ENCODE measurements at regions not wholly inside any gene's neighbourhood (a gene's known extent, or its start where the extent isn't known, plus 50 kb on each side); places are given as distances from the start of the nearest gene placed in this dataset.
A peak's percentile ranks its signal among the peaks of the same experiment; 100 is the strongest.

DNA sequence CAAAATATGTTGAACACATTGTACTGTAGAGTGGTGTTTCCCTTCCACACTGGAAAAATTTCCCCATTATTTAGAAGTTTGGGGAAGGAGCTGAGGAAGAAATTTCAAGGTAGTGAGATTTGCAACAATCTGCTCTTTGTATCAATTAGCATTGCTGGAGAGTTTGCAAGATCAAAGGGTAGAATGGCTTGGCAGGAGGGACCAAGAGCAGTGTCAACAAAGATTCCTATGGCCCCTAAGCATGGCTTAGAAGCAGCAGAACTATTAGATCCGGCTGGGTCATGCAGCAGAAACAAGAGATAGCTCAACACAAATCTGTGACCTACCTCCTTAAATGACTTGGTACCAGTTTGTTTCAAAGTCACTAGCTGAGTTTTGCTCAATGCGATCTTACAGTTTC, 175.0 kb downstream of the C3orf38 start:
- Histone ChIP-seq H4K20me1 (replicated peaks; ENCODE audit: insufficient read depth) (no peaks in the 10 kb centered on the region), H2AFZ (peak overlapping the region; percentile 57; the same call in 1 of the 2 replicates), H3F3A (replicated peaks; ENCODE audit: low read depth) (no peaks in the 10 kb centered on the region), H3K79me2 (replicated peaks; ENCODE audit: insufficient read depth) (no peaks in the 10 kb centered on the region), H3K27me3 (ENCODE audit: insufficient read depth) (no peaks in the 10 kb centered on the region), H3K4me2 (no peak overlapping the region), H3K4me1 (ENCODE audit: insufficient read depth) (no peaks in the 10 kb centered on the region), H3K4me3 (no peak overlapping the region), H3K36me3 (ENCODE audit: insufficient read depth) (no peaks in the 10 kb centered on the region), H3K27ac (ENCODE audit: low read depth) (no peak overlapping the region), H3K9me2 (ENCODE audit: insufficient read depth) (no peaks in the 10 kb centered on the region)
- no peaks in the 10 kb centered on the region for H3K36me3 Mint-ChIP-seq (ENCODE audit: low read depth)
- no peak overlapping the region for H3K4me3 Mint-ChIP-seq
- H3K9me3 Mint-ChIP-seq: no peaks in the 10 kb centered on the region
- no peaks in the 10 kb centered on the region for H3K27me3 Mint-ChIP-seq (ENCODE audit: insufficient read depth, low read depth, poor library complexity)
- TF ChIP-seq ZNF114 (CRISPR knock-in tag; IDR thresholded peaks at IDR 0.05): no peak
- TF ChIP-seq ZNF331 (CRISPR knock-in tag; IDR thresholded peaks at IDR 0.05; ENCODE audit: low read depth): no peak
- TF ChIP-seq STAT1 (IDR thresholded peaks at IDR 0.05; ENCODE audit: unreplicated experiment): no peak
- TF ChIP-seq JUNB (IDR thresholded peaks at IDR 0.05; ENCODE audit: unreplicated experiment): no peak
- no peak for TF ChIP-seq CREB1 (CRISPR knock-in tag; IDR thresholded peaks at IDR 0.05; ENCODE audit: low read depth)
- TF ChIP-seq, protein P1, sequence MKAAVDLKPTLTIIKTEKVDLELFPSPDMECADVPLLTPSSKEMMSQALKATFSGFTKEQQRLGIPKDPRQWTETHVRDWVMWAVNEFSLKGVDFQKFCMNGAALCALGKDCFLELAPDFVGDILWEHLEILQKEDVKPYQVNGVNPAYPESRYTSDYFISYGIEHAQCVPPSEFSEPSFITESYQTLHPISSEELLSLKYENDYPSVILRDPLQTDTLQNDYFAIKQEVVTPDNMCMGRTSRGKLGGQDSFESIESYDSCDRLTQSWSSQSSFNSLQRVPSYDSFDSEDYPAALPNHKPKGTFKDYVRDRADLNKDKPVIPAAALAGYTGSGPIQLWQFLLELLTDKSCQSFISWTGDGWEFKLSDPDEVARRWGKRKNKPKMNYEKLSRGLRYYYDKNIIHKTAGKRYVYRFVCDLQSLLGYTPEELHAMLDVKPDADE (IDR thresholded peaks at IDR 0.05): no peak
- TF ChIP-seq EZH2 (IDR thresholded peaks at IDR 0.05; ENCODE audit: low read depth, unreplicated experiment): no peak
- TF ChIP-seq EZH2phosphoT487 (IDR thresholded peaks at IDR 0.05; ENCODE audit: unreplicated experiment): no peak
- TF ChIP-seq NANOG (IDR thresholded peaks at IDR 0.05; ENCODE audit: borderline replicate concordance): no peak
- TF ChIP-seq, protein P2, sequence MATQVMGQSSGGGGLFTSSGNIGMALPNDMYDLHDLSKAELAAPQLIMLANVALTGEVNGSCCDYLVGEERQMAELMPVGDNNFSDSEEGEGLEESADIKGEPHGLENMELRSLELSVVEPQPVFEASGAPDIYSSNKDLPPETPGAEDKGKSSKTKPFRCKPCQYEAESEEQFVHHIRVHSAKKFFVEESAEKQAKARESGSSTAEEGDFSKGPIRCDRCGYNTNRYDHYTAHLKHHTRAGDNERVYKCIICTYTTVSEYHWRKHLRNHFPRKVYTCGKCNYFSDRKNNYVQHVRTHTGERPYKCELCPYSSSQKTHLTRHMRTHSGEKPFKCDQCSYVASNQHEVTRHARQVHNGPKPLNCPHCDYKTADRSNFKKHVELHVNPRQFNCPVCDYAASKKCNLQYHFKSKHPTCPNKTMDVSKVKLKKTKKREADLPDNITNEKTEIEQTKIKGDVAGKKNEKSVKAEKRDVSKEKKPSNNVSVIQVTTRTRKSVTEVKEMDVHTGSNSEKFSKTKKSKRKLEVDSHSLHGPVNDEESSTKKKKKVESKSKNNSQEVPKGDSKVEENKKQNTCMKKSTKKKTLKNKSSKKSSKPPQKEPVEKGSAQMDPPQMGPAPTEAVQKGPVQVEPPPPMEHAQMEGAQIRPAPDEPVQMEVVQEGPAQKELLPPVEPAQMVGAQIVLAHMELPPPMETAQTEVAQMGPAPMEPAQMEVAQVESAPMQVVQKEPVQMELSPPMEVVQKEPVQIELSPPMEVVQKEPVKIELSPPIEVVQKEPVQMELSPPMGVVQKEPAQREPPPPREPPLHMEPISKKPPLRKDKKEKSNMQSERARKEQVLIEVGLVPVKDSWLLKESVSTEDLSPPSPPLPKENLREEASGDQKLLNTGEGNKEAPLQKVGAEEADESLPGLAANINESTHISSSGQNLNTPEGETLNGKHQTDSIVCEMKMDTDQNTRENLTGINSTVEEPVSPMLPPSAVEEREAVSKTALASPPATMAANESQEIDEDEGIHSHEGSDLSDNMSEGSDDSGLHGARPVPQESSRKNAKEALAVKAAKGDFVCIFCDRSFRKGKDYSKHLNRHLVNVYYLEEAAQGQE (IDR thresholded peaks at IDR 0.05; ENCODE audit: unreplicated experiment): no peak
- TF ChIP-seq, protein P3, sequence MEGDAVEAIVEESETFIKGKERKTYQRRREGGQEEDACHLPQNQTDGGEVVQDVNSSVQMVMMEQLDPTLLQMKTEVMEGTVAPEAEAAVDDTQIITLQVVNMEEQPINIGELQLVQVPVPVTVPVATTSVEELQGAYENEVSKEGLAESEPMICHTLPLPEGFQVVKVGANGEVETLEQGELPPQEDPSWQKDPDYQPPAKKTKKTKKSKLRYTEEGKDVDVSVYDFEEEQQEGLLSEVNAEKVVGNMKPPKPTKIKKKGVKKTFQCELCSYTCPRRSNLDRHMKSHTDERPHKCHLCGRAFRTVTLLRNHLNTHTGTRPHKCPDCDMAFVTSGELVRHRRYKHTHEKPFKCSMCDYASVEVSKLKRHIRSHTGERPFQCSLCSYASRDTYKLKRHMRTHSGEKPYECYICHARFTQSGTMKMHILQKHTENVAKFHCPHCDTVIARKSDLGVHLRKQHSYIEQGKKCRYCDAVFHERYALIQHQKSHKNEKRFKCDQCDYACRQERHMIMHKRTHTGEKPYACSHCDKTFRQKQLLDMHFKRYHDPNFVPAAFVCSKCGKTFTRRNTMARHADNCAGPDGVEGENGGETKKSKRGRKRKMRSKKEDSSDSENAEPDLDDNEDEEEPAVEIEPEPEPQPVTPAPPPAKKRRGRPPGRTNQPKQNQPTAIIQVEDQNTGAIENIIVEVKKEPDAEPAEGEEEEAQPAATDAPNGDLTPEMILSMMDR (conservative IDR thresholded peaks at IDR 0.05; ENCODE audit: low read depth in 2 of 2): no peak
- TF ChIP-seq POLR2AphosphoS5 (IDR thresholded peaks at IDR 0.05; ENCODE audit: low read depth): no peak
- TF ChIP-seq, protein P4, sequence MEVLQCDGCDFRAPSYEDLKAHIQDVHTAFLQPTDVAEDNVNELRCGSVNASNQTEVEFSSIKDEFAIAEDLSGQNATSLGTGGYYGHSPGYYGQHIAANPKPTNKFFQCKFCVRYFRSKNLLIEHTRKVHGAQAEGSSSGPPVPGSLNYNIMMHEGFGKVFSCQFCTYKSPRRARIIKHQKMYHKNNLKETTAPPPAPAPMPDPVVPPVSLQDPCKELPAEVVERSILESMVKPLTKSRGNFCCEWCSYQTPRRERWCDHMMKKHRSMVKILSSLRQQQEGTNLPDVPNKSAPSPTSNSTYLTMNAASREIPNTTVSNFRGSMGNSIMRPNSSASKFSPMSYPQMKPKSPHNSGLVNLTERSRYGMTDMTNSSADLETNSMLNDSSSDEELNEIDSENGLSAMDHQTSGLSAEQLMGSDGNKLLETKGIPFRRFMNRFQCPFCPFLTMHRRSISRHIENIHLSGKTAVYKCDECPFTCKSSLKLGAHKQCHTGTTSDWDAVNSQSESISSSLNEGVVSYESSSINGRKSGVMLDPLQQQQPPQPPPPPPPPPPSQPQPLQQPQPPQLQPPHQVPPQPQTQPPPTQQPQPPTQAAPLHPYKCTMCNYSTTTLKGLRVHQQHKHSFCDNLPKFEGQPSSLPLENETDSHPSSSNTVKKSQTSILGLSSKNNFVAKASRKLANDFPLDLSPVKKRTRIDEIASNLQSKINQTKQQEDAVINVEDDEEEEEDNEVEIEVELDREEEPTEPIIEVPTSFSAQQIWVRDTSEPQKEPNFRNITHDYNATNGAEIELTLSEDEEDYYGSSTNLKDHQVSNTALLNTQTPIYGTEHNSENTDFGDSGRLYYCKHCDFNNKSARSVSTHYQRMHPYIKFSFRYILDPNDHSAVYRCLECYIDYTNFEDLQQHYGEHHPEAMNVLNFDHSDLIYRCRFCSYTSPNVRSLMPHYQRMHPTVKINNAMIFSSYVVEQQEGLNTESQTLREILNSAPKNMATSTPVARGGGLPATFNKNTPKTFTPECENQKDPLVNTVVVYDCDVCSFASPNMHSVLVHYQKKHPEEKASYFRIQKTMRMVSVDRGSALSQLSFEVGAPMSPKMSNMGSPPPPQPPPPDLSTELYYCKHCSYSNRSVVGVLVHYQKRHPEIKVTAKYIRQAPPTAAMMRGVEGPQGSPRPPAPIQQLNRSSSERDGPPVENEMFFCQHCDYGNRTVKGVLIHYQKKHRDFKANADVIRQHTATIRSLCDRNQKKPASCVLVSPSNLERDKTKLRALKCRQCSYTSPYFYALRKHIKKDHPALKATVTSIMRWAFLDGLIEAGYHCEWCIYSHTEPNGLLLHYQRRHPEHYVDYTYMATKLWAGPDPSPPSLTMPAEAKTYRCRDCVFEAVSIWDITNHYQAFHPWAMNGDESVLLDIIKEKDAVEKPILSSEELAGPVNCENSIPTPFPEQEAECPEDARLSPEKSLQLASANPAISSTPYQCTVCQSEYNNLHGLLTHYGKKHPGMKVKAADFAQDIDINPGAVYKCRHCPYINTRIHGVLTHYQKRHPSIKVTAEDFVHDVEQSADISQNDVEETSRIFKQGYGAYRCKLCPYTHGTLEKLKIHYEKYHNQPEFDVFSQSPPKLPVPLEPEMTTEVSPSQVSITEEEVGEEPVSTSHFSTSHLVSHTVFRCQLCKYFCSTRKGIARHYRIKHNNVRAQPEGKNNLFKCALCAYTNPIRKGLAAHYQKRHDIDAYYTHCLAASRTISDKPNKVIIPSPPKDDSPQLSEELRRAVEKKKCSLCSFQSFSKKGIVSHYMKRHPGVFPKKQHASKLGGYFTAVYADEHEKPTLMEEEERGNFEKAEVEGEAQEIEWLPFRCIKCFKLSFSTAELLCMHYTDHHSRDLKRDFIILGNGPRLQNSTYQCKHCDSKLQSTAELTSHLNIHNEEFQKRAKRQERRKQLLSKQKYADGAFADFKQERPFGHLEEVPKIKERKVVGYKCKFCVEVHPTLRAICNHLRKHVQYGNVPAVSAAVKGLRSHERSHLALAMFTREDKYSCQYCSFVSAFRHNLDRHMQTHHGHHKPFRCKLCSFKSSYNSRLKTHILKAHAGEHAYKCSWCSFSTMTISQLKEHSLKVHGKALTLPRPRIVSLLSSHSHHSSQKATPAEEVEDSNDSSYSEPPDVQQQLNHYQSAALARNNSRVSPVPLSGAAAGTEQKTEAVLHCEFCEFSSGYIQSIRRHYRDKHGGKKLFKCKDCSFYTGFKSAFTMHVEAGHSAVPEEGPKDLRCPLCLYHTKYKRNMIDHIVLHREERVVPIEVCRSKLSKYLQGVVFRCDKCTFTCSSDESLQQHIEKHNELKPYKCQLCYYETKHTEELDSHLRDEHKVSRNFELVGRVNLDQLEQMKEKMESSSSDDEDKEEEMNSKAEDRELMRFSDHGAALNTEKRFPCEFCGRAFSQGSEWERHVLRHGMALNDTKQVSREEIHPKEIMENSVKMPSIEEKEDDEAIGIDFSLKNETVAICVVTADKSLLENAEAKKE (CRISPR knock-in tag; IDR thresholded peaks at IDR 0.05): no peak
- ATAC-seq (no peak), DNase-seq (ENCODE audit: low spot score) (no peak)
- H3K4me1 Mint-ChIP-seq: no peaks in the 10 kb centered on the region; the same call in 2 of the 3 replicates
- no peak overlapping the region; the same call in 1 of the 2 replicates for H3K27ac Mint-ChIP-seq

Data from GM23338 (cell line).